ENCODE measurements at regions not wholly inside any gene's neighbourhood (a gene's known extent, or its start where the extent isn't known, plus 50 kb on each side); places are given as distances from the start of the nearest gene placed in this dataset.

- peak overlapping the region in 2 of 3 donors; percentile 45 to 79 for H3K27ac Mint-ChIP-seq
- H3K27me3 Mint-ChIP-seq, result no peaks in the 10 kb centered on the region
- peak in 2 of 3 donors; percentile 5 to 35 for DNase-seq
- Histone ChIP-seq H3K4me3 (ENCODE audit: low read depth, low read length) (peak overlapping the region; percentile 31), H3K27ac (ENCODE audit: insufficient read depth, low read length, poor library complexity, severe bottlenecking) (no peak overlapping the region), H3K4me1 (ENCODE audit: control insufficient read depth, insufficient read depth, low read length, poor library complexity, severe bottlenecking) (peaks cover 6% of the 10 kb centered on the region), H3K36me3 (ENCODE audit: control insufficient read depth, insufficient read depth, low read length) (no peaks in the 10 kb centered on the region), H3K27me3 (ENCODE audit: control insufficient read depth, insufficient read depth, low read length) (no peaks in the 10 kb centered on the region), H3K9me3 (ENCODE audit: control insufficient read depth in 2 of 2, low read length in 2 of 2) (no peaks in the 10 kb centered on the region)
- peaks cover 5 to 17% (median 8%) of the 10 kb centered on the region in 4 donors for H3K4me1 Mint-ChIP-seq
- ATAC-seq (ENCODE audit: low read depth in 2 of 2), result no peak
- peaks cover 0 to 7% (median 1%) of the 10 kb centered on the region in 7 donors for H3K9me3 Mint-ChIP-seq
- H3K4me3 Mint-ChIP-seq, result peak overlapping the region; percentile 83 to 90 (median 86)
- H3K36me3 Mint-ChIP-seq, result peaks cover 3% of the 10 kb centered on the region
Observed at GRCh38 chrX:39613482-39613995, 484.2 kb downstream of the BCOR start.

- DNase-seq (peak in 2 of 3 donors; percentile 6 to 62), ATAC-seq (ENCODE audit: low read depth in 2 of 2) (peak in 1 of 2 donors; percentile 52)
- peaks cover 3% of the 10 kb centered on the region for H3K36me3 Mint-ChIP-seq
- H3K27me3 Mint-ChIP-seq, result no peaks in the 10 kb centered on the region
- Histone ChIP-seq H3K36me3 (ENCODE audit: control insufficient read depth, insufficient read depth, low read length) (no peaks in the 10 kb centered on the region), H3K4me1 (ENCODE audit: control insufficient read depth, insufficient read depth, low read length, poor library complexity, severe bottlenecking) (peaks cover 6% of the 10 kb centered on the region), H3K27ac (ENCODE audit: insufficient read depth, low read length, poor library complexity, severe bottlenecking) (no peak overlapping the region), H3K27me3 (ENCODE audit: control insufficient read depth, insufficient read depth, low read length) (no peaks in the 10 kb centered on the region), H3K4me3 (ENCODE audit: low read depth, low read length) (peak overlapping the region; percentile 66), H3K9me3 (ENCODE audit: control insufficient read depth in 2 of 2, low read length in 2 of 2) (no peaks in the 10 kb centered on the region)
- peaks cover 5 to 17% (median 8%) of the 10 kb centered on the region in 4 donors for H3K4me1 Mint-ChIP-seq
- H3K4me3 Mint-ChIP-seq, result peak overlapping the region; percentile 39 to 90 (median 84)
- H3K27ac Mint-ChIP-seq, result peak overlapping the region; percentile 45 to 88 (median 60)
- H3K9me3 Mint-ChIP-seq, result peaks cover 0 to 7% (median 1%) of the 10 kb centered on the region in 7 donors
Observed at GRCh38 chrX:39613997-39614679, 483.6 kb downstream of the BCOR start.

- Mint-ChIP-seq H3K4me1 (peaks cover 5 to 17% (median 8%) of the 10 kb centered on the region in 4 donors), H3K36me3 (peaks cover 3% of the 10 kb centered on the region), H3K4me3 (peak overlapping the region; percentile 39 to 90 (median 84)), H3K27ac (peak overlapping the region in 2 of 3 donors; percentile 45 to 88), H3K9me3 (peaks cover 0 to 7% (median 1%) of the 10 kb centered on the region in 7 donors), H3K27me3 (no peaks in the 10 kb centered on the region)
- DNase-seq (no peak), ATAC-seq (ENCODE audit: low read depth in 2 of 2) (no peak)
- Histone ChIP-seq H3K4me1 (ENCODE audit: control insufficient read depth, insufficient read depth, low read length, poor library complexity, severe bottlenecking) (peaks cover 6% of the 10 kb centered on the region), H3K27ac (ENCODE audit: insufficient read depth, low read length, poor library complexity, severe bottlenecking) (no peak overlapping the region), H3K4me3 (ENCODE audit: low read depth, low read length) (peak overlapping the region; percentile 66), H3K27me3 (ENCODE audit: control insufficient read depth, insufficient read depth, low read length) (no peaks in the 10 kb centered on the region), H3K36me3 (ENCODE audit: control insufficient read depth, insufficient read depth, low read length) (no peaks in the 10 kb centered on the region), H3K9me3 (ENCODE audit: control insufficient read depth in 2 of 2, low read length in 2 of 2) (no peaks in the 10 kb centered on the region)
Observed at GRCh38 chrX:39614680-39614998, 483.1 kb downstream of the BCOR start.

GRCh38 chrX:39616098-39616729 lies 481.5 kb downstream of the BCOR start:
- Histone ChIP-seq H3K27me3 (ENCODE audit: control insufficient read depth, insufficient read depth, low read length) (no peaks in the 10 kb centered on the region), H3K36me3 (ENCODE audit: control insufficient read depth, insufficient read depth, low read length) (no peaks in the 10 kb centered on the region), H3K27ac (ENCODE audit: insufficient read depth, low read length, poor library complexity, severe bottlenecking) (no peak overlapping the region), H3K9me3 (ENCODE audit: control insufficient read depth in 2 of 2, low read length in 2 of 2) (no peaks in the 10 kb centered on the region), H3K4me3 (ENCODE audit: low read depth, low read length) (no peak overlapping the region), H3K4me1 (ENCODE audit: control insufficient read depth, insufficient read depth, low read length, poor library complexity, severe bottlenecking) (peaks cover 6% of the 10 kb centered on the region)
- Mint-ChIP-seq H3K4me3 (no peak overlapping the region), H3K27ac (no peak overlapping the region), H3K36me3 (peaks cover 3% of the 10 kb centered on the region), H3K4me1 (peaks cover 5 to 17% (median 8%) of the 10 kb centered on the region in 4 donors), H3K9me3 (peaks cover 0 to 7% (median 1%) of the 10 kb centered on the region in 7 donors), H3K27me3 (no peaks in the 10 kb centered on the region)
- no peak for ATAC-seq (ENCODE audit: low read depth in 2 of 2)
- no peak for DNase-seq

- peaks cover 0 to 7% (median 1%) of the 10 kb centered on the region in 7 donors for H3K9me3 Mint-ChIP-seq
- H3K27ac Mint-ChIP-seq, result no peak overlapping the region
- Histone ChIP-seq H3K27ac (ENCODE audit: insufficient read depth, low read length, poor library complexity, severe bottlenecking) (no peak overlapping the region), H3K27me3 (ENCODE audit: control insufficient read depth, insufficient read depth, low read length) (no peaks in the 10 kb centered on the region), H3K4me1 (ENCODE audit: control insufficient read depth, insufficient read depth, low read length, poor library complexity, severe bottlenecking) (peaks cover 6% of the 10 kb centered on the region), H3K9me3 (ENCODE audit: control insufficient read depth in 2 of 2, low read length in 2 of 2) (no peaks in the 10 kb centered on the region), H3K36me3 (ENCODE audit: control insufficient read depth, insufficient read depth, low read length) (no peaks in the 10 kb centered on the region), H3K4me3 (ENCODE audit: low read depth, low read length) (no peak overlapping the region)
- peaks cover 5 to 17% (median 8%) of the 10 kb centered on the region in 4 donors for H3K4me1 Mint-ChIP-seq
- no peaks in the 10 kb centered on the region for H3K27me3 Mint-ChIP-seq
- DNase-seq (no peak), ATAC-seq (ENCODE audit: low read depth in 2 of 2) (no peak)
- peaks cover 3% of the 10 kb centered on the region for H3K36me3 Mint-ChIP-seq
- H3K4me3 Mint-ChIP-seq, result no peak overlapping the region
Observed at GRCh38 chrX:39616731-39617130, 481.0 kb downstream of the BCOR start.

- H3K4me3 ChIP-seq (ENCODE audit: low read depth, low read length), result no peak overlapping the region
Observed at GRCh38 chrX:39618178-39618577, 479.6 kb downstream of the BCOR start.

GRCh38 chrX:39619182-39620009 lies 478.4 kb downstream of the BCOR start:
- H3K36me3 Mint-ChIP-seq, result no peaks in the 10 kb centered on the region
- ATAC-seq (ENCODE audit: low read depth in 2 of 2) (no peak), DNase-seq (no peak)
- peaks cover 0 to 7% (median 0%) of the 10 kb centered on the region in 7 donors for H3K9me3 Mint-ChIP-seq
- no peaks in the 10 kb centered on the region for H3K27me3 Mint-ChIP-seq
- no peak overlapping the region for H3K27ac ChIP-seq (ENCODE audit: insufficient read depth, low read length, poor library complexity, severe bottlenecking)
- peaks cover 0 to 7% (median 2%) of the 10 kb centered on the region in 4 donors for H3K4me1 Mint-ChIP-seq
- no peaks in the 10 kb centered on the region for H3K27me3 ChIP-seq (ENCODE audit: control insufficient read depth, insufficient read depth, low read length)
- H3K36me3 ChIP-seq (ENCODE audit: control insufficient read depth, insufficient read depth, low read length), result no peaks in the 10 kb centered on the region
- peaks cover 1% of the 10 kb centered on the region for H3K4me1 ChIP-seq (ENCODE audit: control insufficient read depth, insufficient read depth, low read length, poor library complexity, severe bottlenecking)
- H3K27ac Mint-ChIP-seq, result no peak overlapping the region
- no peaks in the 10 kb centered on the region for H3K9me3 ChIP-seq (ENCODE audit: control insufficient read depth in 2 of 2, low read length in 2 of 2)
- no peak overlapping the region for H3K4me3 ChIP-seq (ENCODE audit: low read depth, low read length)
- no peak overlapping the region for H3K4me3 Mint-ChIP-seq

More at GRCh38 chrX:39618178-39618577, 479.6 kb downstream of the BCOR start:
- no peaks in the 10 kb centered on the region for H3K27me3 Mint-ChIP-seq
- H3K27ac Mint-ChIP-seq, result no peak overlapping the region
- ATAC-seq (ENCODE audit: low read depth in 2 of 2), result no peak
- no peak overlapping the region for H3K27ac ChIP-seq (ENCODE audit: insufficient read depth, low read length, poor library complexity, severe bottlenecking)
- peaks cover 6% of the 10 kb centered on the region for H3K4me1 ChIP-seq (ENCODE audit: control insufficient read depth, insufficient read depth, low read length, poor library complexity, severe bottlenecking)
- H3K4me3 Mint-ChIP-seq, result no peak overlapping the region
- peaks cover 5 to 17% (median 8%) of the 10 kb centered on the region in 4 donors for H3K4me1 Mint-ChIP-seq
- H3K36me3 Mint-ChIP-seq, result peaks cover 3% of the 10 kb centered on the region
- no peaks in the 10 kb centered on the region for H3K9me3 ChIP-seq (ENCODE audit: control insufficient read depth in 2 of 2, low read length in 2 of 2)
- DNase-seq, result no peak
- H3K9me3 Mint-ChIP-seq, result peaks cover 0 to 7% (median 1%) of the 10 kb centered on the region in 7 donors
- no peaks in the 10 kb centered on the region for H3K27me3 ChIP-seq (ENCODE audit: control insufficient read depth, insufficient read depth, low read length)
- H3K36me3 ChIP-seq (ENCODE audit: control insufficient read depth, insufficient read depth, low read length), result no peaks in the 10 kb centered on the region

Measured in CD4-positive, CD25-positive, alpha-beta regulatory T cell (primary cell).